Endodermal cell (in vitro differentiated cells): ENCODE measurements at regions not wholly inside any gene's neighbourhood (a gene's known extent, or its start where the extent isn't known, plus 50 kb on each side); places are given as distances from the start of the nearest gene placed in this dataset.

Source experiments
- DNase-seq: peaks from one replicate; pipeline ENCODE4 v3.0.0-alpha.2; 2017
- H3K27ac ChIP-seq: 2 replicates; pipeline ENCODE4 v1.5.1; 2013; ENCODE audit warnings: mild to moderate bottlenecking, low read depth, low read length, moderate library complexity
- H3K27me3 ChIP-seq: 2 replicates; pipeline ENCODE4 v1.6.1; 2013; ENCODE audit warnings: mild to moderate bottlenecking, low read length, moderate library complexity; ENCODE audit not compliant: insufficient read depth, control insufficient read depth, poor library complexity, severe bottlenecking
- H3K36me3 ChIP-seq: 2 replicates; pipeline ENCODE4 v1.7.0; 2013; ENCODE audit warnings: mild to moderate bottlenecking, low read length, moderate library complexity; ENCODE audit not compliant: control insufficient read depth, insufficient read depth
- H3K4me1 ChIP-seq: one replicate; pipeline ENCODE4 v1.7.0; 2013; ENCODE audit warnings: low read length; ENCODE audit not compliant: control insufficient read depth, insufficient read depth
- H3K4me3 ChIP-seq: 2 replicates; pipeline ENCODE4 v1.5.1; 2013; ENCODE audit warnings: mild to moderate bottlenecking, low read length, moderate library complexity
- H3K9ac ChIP-seq: 2 replicates; pipeline ENCODE4 v1.6.1; 2013; ENCODE audit warnings: mild to moderate bottlenecking, low read length, moderate library complexity; ENCODE audit not compliant: poor library complexity, severe bottlenecking; ENCODE audit errors: extremely low read depth
- H3K9me3 ChIP-seq: 2 replicates; pipeline ENCODE4 v1.6.1; 2013; ENCODE audit warnings: mild to moderate bottlenecking, low read length, moderate library complexity; ENCODE audit not compliant: control insufficient read depth
- H3K27ac Mint-ChIP-seq: 2 replicates; pipeline ENCODE4 v1.8.0; 2020; ENCODE audit warnings: mixed read lengths
- H3K27me3 Mint-ChIP-seq: 2 replicates; pipeline ENCODE4 v1.8.0; 2021; ENCODE audit warnings: mild to moderate bottlenecking, mixed read lengths; ENCODE audit not compliant: insufficient read depth
- H3K36me3 Mint-ChIP-seq: 2 replicates; pipeline ENCODE4 v1.8.0; 2020; ENCODE audit warnings: low read depth, mixed read lengths
- H3K4me1 Mint-ChIP-seq: 2 replicates; pipeline ENCODE4 v1.8.0; 2020; ENCODE audit warnings: mixed read lengths
- H3K4me3 Mint-ChIP-seq: 2 replicates; pipeline ENCODE4 v1.8.0; 2020; ENCODE audit warnings: mild to moderate bottlenecking, moderate library complexity, mixed read lengths
- H3K9me3 Mint-ChIP-seq: 2 replicates; pipeline ENCODE4 v1.8.0; 2020; ENCODE audit warnings: mild to moderate bottlenecking, mixed read lengths
- CTCF ChIP-seq: fragments of 200-600 bp; sonication (generic); conservative IDR thresholded peaks from 2 replicates; pipeline ENCODE4 v1.5.0; 2021; ENCODE audit warnings: antibody characterized with exemption, mild to moderate bottlenecking
- WGBS, 2 experiments: methylation state at CpG; one replicate each; pipeline versions ENCODE4 v1.1.5 to v1.1.7; 2013; ENCODE audit warnings: missing lambda C conversion rate in 2 of 2, mixed read lengths in 1 of 2; ENCODE audit not compliant: insufficient coverage in 1 of 2, insufficient read length in 1 of 2; 5-methylcytosine and 5-hydroxymethylcytosine counted together

GRCh38 chr14:55500219-55500701 lies 59.8 kb upstream of the TBPL2 start:
- Mint-ChIP-seq H3K36me3 (no peaks in the 10 kb centered on the region), H3K9me3 (no peaks in the 10 kb centered on the region)

GRCh38 chr14:55500708-55501107 lies 60.3 kb upstream of the TBPL2 start:
- no peak for TF ChIP-seq CTCF
- Histone ChIP-seq H3K4me3 (no peak overlapping the region), H3K27me3 (no peaks in the 10 kb centered on the region), H3K36me3 (no peaks in the 10 kb centered on the region), H3K27ac (no peak overlapping the region), H3K4me1 (no peaks in the 10 kb centered on the region), H3K9me3 (no peaks in the 10 kb centered on the region), H3K9ac (no peak overlapping the region)
- Mint-ChIP-seq H3K9me3 (no peaks in the 10 kb centered on the region), H3K4me1 (no peaks in the 10 kb centered on the region), H3K27ac (no peak overlapping the region), H3K36me3 (no peaks in the 10 kb centered on the region), H3K4me3 (no peak overlapping the region), H3K27me3 (no peaks in the 10 kb centered on the region)
- WGBS, 2 experiments: 87 to 93% methylated on average over 3 of the region's 3 CpGs
- DNase-seq: no peak

More at GRCh38 chr14:55500219-55500701, 59.8 kb upstream of the TBPL2 start:
- Mint-ChIP-seq H3K27ac (no peak overlapping the region), H3K4me3 (no peak overlapping the region), H3K27me3 (no peaks in the 10 kb centered on the region), H3K4me1 (no peaks in the 10 kb centered on the region)
- Histone ChIP-seq H3K27ac (no peak overlapping the region), H3K9ac (no peak overlapping the region), H3K27me3 (no peaks in the 10 kb centered on the region), H3K9me3 (no peaks in the 10 kb centered on the region), H3K36me3 (no peaks in the 10 kb centered on the region), H3K4me1 (no peaks in the 10 kb centered on the region), H3K4me3 (no peak overlapping the region)
- DNase-seq: no peak
- 93 to 94% methylated on average over 7 to 11 of the region's 11 CpGs for WGBS, 2 experiments
- no peak for TF ChIP-seq CTCF

GRCh38 chr14:55502746-55503284 lies 62.4 kb upstream of the TBPL2 start:
- Histone ChIP-seq H3K36me3 (no peaks in the 10 kb centered on the region), H3K9ac (no peak overlapping the region), H3K4me3 (no peak overlapping the region), H3K4me1 (no peaks in the 10 kb centered on the region), H3K27me3 (no peaks in the 10 kb centered on the region), H3K9me3 (no peaks in the 10 kb centered on the region), H3K27ac (no peak overlapping the region)
- H3K4me1 Mint-ChIP-seq: no peaks in the 10 kb centered on the region
- 79 to 85% methylated on average over 2 to 3 of the region's 3 CpGs for WGBS, 2 experiments
- no peaks in the 10 kb centered on the region for H3K36me3 Mint-ChIP-seq
- DNase-seq: no peak
- H3K9me3 Mint-ChIP-seq: no peaks in the 10 kb centered on the region
- no peak for TF ChIP-seq CTCF
- no peaks in the 10 kb centered on the region for H3K27me3 Mint-ChIP-seq
- no peak overlapping the region for H3K4me3 Mint-ChIP-seq
- no peak overlapping the region for H3K27ac Mint-ChIP-seq
